ENCODE measurements at regions not wholly inside any gene's neighbourhood (a gene's known extent, or its start where the extent isn't known, plus 50 kb on each side); places are given as distances from the start of the nearest gene placed in this dataset.

DNA sequence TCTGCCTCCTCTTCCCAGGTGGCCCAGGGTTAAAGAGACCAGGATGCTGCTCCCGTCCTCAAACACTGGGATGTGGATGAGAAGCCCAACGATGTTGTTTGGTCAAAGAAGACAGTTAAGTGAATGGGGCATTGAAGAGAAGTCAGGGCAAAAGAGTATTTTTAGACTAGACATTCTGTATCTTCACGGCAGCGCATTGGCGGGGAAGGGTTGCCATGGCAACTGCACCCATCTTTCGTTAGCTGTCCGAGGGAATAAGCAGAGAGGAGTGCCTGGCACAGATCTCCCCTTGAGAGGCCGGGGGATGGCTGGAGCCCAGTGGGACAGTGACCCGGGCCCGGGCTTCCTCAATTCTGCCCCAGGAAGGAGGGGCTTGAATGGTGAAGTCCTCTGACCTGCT, 56.4 kb upstream of the GPR31 start:
- no peak for TF ChIP-seq POLR2AphosphoS5 (IDR thresholded peaks at IDR 0.05)
- TF ChIP-seq POLR2A (IDR thresholded peaks at IDR 0.05), result no peak
